ENCODE measurements at regions not wholly inside any gene's neighbourhood (a gene's known extent, or its start where the extent isn't known, plus 50 kb on each side); places are given as distances from the start of the nearest gene placed in this dataset.

GRCh38 chr12:45536284-45536683 lies 193.2 kb upstream of the ARID2 start:
- Mint-ChIP-seq H3K4me1 (ENCODE audit: low read depth) (no peaks in the 10 kb centered on the region), H3K27me3 (peaks cover 8% of the 10 kb centered on the region), H3K4me3 (no peak overlapping the region), H3K36me3 (peaks cover 2% of the 10 kb centered on the region), H3K9me3 (ENCODE audit: low read depth) (no peaks in the 10 kb centered on the region), H3K27ac (no peak overlapping the region)

DNA sequence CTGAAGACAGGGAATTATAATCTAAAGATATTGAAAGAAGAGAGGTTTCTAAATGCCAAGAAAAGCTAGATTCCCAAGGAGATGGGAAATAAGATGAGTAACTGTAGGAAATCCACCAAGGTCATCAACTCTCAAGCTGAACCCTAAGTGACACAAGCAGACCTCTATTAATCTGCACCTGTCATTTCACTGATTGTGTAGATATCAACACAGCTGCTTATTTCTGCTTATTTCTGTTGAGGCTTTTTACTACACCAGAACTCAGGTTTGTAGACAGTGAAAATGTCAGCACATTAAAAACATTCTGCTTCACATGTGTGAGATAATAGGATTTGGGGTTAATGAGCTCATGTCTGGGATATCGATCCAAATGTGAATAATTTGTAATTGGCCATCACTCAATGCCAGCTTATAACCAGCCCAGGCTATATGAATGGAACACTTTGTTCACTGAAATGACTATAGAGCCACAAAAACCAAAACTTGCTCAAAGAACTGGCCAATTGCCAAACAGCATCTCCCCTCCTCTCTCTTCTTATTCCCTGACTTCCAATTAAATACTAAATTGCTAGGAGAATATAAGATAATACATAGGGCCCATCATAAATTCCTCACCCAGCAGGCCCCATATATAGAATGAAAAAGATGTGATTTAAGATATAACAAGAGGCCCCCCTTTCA lies 188.7 kb upstream of the ARID2 start:
- no peaks in the 10 kb centered on the region for H3K9me3 Mint-ChIP-seq (ENCODE audit: low read depth)
- H3K27me3 Mint-ChIP-seq = peaks cover 8% of the 10 kb centered on the region
- no peaks in the 10 kb centered on the region for H3K36me3 Mint-ChIP-seq
- H3K4me1 Mint-ChIP-seq (ENCODE audit: low read depth) = no peaks in the 10 kb centered on the region
- no peak overlapping the region for H3K27ac Mint-ChIP-seq
- no peak overlapping the region for H3K4me3 Mint-ChIP-seq

DNA sequence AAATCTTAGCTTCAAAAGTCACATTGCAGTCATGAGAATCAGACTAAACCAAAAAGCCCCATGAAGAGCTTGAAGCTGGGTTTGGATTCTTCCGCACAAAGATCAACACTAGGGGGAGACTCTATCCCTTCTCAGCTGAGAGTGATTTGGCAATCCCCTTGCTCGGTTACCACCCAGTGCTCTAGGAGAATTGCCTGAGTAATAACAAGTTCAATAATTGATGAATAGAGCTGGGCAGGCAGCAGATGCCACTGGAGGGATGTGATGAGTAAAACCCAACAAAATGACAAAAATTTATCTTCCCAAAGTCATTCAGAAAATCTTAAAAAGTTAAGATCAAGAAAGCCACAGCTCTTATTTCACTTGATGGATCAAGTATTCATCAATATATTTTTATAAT lies 185.6 kb upstream of the ARID2 start:
- Mint-ChIP-seq H3K27ac (no peak overlapping the region), H3K9me3 (ENCODE audit: low read depth) (no peaks in the 10 kb centered on the region), H3K27me3 (peaks cover 3% of the 10 kb centered on the region), H3K36me3 (no peaks in the 10 kb centered on the region), H3K4me3 (no peak overlapping the region), H3K4me1 (ENCODE audit: low read depth) (no peaks in the 10 kb centered on the region)

GRCh38 chr12:45546545-45546944 lies 183.0 kb upstream of the ARID2 start:
- Mint-ChIP-seq H3K4me3 (no peak overlapping the region), H3K36me3 (no peaks in the 10 kb centered on the region), H3K27ac (no peak overlapping the region), H3K9me3 (ENCODE audit: low read depth) (no peaks in the 10 kb centered on the region), H3K4me1 (ENCODE audit: low read depth) (no peaks in the 10 kb centered on the region), H3K27me3 (peaks cover 3% of the 10 kb centered on the region)

DNA sequence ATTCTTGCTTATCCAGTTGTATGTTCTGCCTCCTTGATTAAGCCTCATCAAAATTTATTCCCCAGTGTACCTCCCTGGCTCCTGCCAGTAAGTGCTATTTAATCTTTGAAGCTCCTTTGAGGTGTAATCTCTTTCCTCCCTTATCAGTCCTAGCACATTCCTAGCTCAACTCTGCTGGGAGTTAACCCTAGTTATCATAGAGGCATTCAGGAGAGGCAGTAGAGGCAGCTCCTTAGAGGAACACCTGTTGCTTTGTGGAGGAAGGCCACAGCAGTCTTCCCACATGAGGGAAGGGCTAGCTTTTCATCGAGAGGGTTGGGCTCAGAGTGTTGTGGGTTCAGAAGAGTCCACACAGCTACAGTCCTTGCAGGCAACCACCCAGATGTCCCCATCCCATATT lies 182.4 kb upstream of the ARID2 start:
- Mint-ChIP-seq H3K4me1 (ENCODE audit: low read depth) (no peaks in the 10 kb centered on the region), H3K36me3 (no peaks in the 10 kb centered on the region), H3K4me3 (no peak overlapping the region), H3K27ac (no peak overlapping the region), H3K27me3 (peaks cover 3% of the 10 kb centered on the region), H3K9me3 (ENCODE audit: low read depth) (no peaks in the 10 kb centered on the region)

- H3K4me1 Mint-ChIP-seq (ENCODE audit: low read depth) = no peaks in the 10 kb centered on the region
- H3K27me3 Mint-ChIP-seq = peaks cover 3% of the 10 kb centered on the region
- H3K9me3 Mint-ChIP-seq (ENCODE audit: low read depth) = no peaks in the 10 kb centered on the region
- no peak overlapping the region for H3K27ac Mint-ChIP-seq
- no peak overlapping the region for H3K4me3 Mint-ChIP-seq
- H3K36me3 Mint-ChIP-seq = no peaks in the 10 kb centered on the region
These were observed 181.7 kb upstream of the ARID2 start for GRCh38 chr12:45547822-45548221.

DNA sequence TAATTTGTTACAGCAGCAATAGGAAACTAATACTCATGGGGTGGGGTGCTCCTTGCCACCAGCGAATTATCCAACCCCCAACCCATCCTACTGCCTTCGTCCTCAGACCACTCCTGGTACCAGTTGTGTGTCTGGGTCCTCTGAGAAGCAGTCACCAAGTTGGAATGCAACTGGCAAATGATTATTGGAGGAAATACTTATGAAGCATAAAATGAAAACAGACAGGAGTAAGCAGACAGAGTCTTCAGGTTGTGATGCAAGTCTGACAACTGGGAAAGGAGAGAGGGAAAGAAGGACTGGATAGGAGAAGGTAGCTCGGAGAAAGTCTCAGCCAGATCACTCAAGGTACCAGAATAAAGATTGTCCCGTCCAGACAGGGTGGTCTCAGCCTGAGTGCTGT lies 181.1 kb upstream of the ARID2 start:
- Mint-ChIP-seq H3K36me3 (no peaks in the 10 kb centered on the region), H3K4me3 (no peak overlapping the region), H3K4me1 (ENCODE audit: low read depth) (no peaks in the 10 kb centered on the region), H3K27me3 (peaks cover 3% of the 10 kb centered on the region), H3K27ac (no peak overlapping the region), H3K9me3 (ENCODE audit: low read depth) (no peaks in the 10 kb centered on the region)

DNA sequence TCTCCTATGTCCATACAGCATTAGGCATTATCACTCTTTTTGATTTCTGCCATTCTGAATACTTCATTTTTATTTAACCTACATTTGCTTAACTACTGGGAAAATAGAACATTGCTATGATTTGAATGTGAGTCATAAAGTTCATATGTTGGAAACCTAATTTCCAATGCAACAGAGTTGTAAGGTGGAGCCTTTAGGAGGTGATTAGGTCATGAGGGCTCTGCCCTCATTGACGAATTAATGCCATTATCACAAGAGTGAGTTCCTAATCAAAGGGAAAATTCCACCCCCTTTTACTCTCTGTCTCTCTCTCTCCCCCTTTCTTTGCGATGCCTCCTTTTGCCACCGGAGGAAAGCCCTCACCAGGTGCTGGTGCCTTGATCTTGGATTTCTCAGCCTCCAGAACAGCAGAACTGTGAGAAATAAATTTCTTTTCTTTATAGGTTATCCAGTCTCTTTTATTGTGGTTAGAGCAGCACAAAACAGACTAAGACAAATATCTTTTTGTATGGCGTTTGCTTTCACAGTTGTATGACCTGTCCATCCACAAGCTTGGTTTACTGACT lies 180.1 kb upstream of the ARID2 start:
- Mint-ChIP-seq H3K9me3 (ENCODE audit: low read depth) (no peaks in the 10 kb centered on the region), H3K36me3 (no peaks in the 10 kb centered on the region), H3K4me1 (ENCODE audit: low read depth) (no peaks in the 10 kb centered on the region), H3K27me3 (peaks cover 3% of the 10 kb centered on the region), H3K4me3 (no peak overlapping the region), H3K27ac (no peak overlapping the region)

DNA sequence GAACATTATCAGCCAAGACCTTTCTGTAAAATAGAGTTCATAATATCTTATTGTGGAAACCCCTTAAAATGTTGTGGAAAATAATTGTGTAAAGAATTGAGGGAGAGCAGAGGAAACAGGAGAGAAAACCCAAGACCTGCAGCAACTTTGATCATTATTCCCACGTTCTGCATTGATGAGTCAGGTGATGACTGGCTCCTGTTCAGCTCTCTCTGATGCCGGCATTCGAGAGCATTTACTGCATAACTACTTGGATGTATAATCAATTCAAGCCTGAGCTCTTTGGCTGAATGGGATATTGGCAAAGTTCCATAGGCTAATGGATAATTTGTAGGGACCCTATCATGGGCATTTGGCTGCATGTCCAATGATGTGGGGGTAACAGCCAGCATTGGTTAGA lies 176.3 kb upstream of the ARID2 start:
- Mint-ChIP-seq H3K4me3 (no peak overlapping the region), H3K4me1 (ENCODE audit: low read depth) (no peaks in the 10 kb centered on the region), H3K36me3 (peaks cover 1% of the 10 kb centered on the region), H3K27me3 (peaks cover 3% of the 10 kb centered on the region), H3K27ac (no peak overlapping the region), H3K9me3 (ENCODE audit: low read depth) (peaks cover 2% of the 10 kb centered on the region)

GRCh38 chr12:45557016-45557415 lies 172.5 kb upstream of the ARID2 start:
- no peaks in the 10 kb centered on the region for H3K4me1 Mint-ChIP-seq (ENCODE audit: low read depth)
- H3K27ac Mint-ChIP-seq = no peak overlapping the region
- no peak overlapping the region for H3K4me3 Mint-ChIP-seq
- peaks cover 4% of the 10 kb centered on the region for H3K9me3 Mint-ChIP-seq (ENCODE audit: low read depth)
- H3K36me3 Mint-ChIP-seq = peaks cover 2% of the 10 kb centered on the region
- no peaks in the 10 kb centered on the region for H3K27me3 Mint-ChIP-seq

- Mint-ChIP-seq H3K9me3 (ENCODE audit: low read depth) (peaks cover 4% of the 10 kb centered on the region), H3K27me3 (no peaks in the 10 kb centered on the region), H3K27ac (no peak overlapping the region), H3K36me3 (peaks cover 2% of the 10 kb centered on the region), H3K4me1 (ENCODE audit: low read depth) (no peaks in the 10 kb centered on the region), H3K4me3 (no peak overlapping the region)
These were observed 171.2 kb upstream of the ARID2 start for GRCh38 chr12:45558353-45558752.

GRCh38 chr12:45559537-45559936 lies 170.0 kb upstream of the ARID2 start:
- peaks cover 4% of the 10 kb centered on the region for H3K9me3 Mint-ChIP-seq (ENCODE audit: low read depth)
- H3K4me3 Mint-ChIP-seq = no peak overlapping the region
- H3K27me3 Mint-ChIP-seq = no peaks in the 10 kb centered on the region

DNA sequence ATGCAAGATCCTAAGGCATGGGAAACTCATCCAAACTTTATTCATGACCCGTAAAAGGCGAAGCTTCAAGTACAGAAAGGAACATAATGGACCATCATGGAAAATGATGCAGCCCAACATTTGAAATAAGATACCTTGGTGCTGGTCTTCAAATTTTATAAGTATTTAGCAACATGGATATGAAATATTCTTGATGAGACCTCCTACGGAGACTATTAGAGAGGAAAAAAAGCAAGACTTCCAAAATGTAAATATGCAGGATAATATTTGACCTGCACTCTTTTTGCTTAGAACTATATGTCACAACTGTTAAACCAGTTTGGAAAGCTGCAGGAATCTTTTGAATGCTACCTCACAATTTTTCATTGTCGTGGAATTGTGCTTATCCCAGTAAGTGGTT lies 168.8 kb upstream of the ARID2 start:
- peaks cover 4% of the 10 kb centered on the region for H3K9me3 Mint-ChIP-seq (ENCODE audit: low read depth)
- no peak overlapping the region for H3K27ac Mint-ChIP-seq
- H3K4me1 Mint-ChIP-seq (ENCODE audit: low read depth) = no peaks in the 10 kb centered on the region
- H3K4me3 Mint-ChIP-seq = no peak overlapping the region
- peaks cover 2% of the 10 kb centered on the region for H3K36me3 Mint-ChIP-seq
- H3K27me3 Mint-ChIP-seq = no peaks in the 10 kb centered on the region

More at GRCh38 chr12:45559537-45559936, 170.0 kb upstream of the ARID2 start:
- H3K4me1 Mint-ChIP-seq (ENCODE audit: low read depth) = no peaks in the 10 kb centered on the region
- peaks cover 2% of the 10 kb centered on the region for H3K36me3 Mint-ChIP-seq
- no peak overlapping the region for H3K27ac Mint-ChIP-seq

GRCh38 chr12:45561488-45561887 lies 168.0 kb upstream of the ARID2 start:
- Mint-ChIP-seq H3K27me3 (no peaks in the 10 kb centered on the region), H3K4me3 (no peak overlapping the region), H3K4me1 (ENCODE audit: low read depth) (no peaks in the 10 kb centered on the region), H3K9me3 (ENCODE audit: low read depth) (peaks cover 4% of the 10 kb centered on the region), H3K27ac (no peak overlapping the region), H3K36me3 (peaks cover 2% of the 10 kb centered on the region)

- Mint-ChIP-seq H3K4me1 (ENCODE audit: low read depth) (no peaks in the 10 kb centered on the region), H3K36me3 (no peaks in the 10 kb centered on the region), H3K27me3 (peaks cover 1% of the 10 kb centered on the region), H3K9me3 (ENCODE audit: low read depth) (no peaks in the 10 kb centered on the region), H3K4me3 (no peak overlapping the region), H3K27ac (no peak overlapping the region)
These were observed 163.9 kb upstream of the ARID2 start for GRCh38 chr12:45565590-45565989.

DNA sequence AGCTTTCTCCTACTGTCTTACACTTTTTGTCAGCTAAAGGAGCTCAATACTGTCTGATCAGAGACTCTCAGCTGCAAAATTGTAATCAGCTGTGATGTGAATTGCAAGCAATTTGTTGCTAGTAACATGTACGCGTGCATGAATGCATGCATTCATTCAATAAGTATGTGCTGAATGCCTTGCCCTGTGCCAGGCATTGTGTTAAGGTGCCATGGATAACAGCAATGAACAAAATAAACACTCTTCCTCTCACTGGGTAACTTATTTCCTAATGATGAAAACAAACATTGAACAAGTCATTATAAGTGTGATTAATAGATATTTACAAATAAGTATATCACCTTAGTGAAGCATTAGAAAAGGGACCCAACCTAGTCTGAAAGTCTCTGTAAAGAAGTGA lies 163.2 kb upstream of the ARID2 start:
- Mint-ChIP-seq H3K27me3 (peaks cover 1% of the 10 kb centered on the region), H3K9me3 (ENCODE audit: low read depth) (no peaks in the 10 kb centered on the region), H3K4me1 (ENCODE audit: low read depth) (no peaks in the 10 kb centered on the region), H3K27ac (no peak overlapping the region), H3K36me3 (no peaks in the 10 kb centered on the region), H3K4me3 (no peak overlapping the region)
